Activated T-helper 1 cell treated with anti-CD3 and anti-CD28 coated beads, Interleukin-12 subunit alpha, Interleukin-12 subunit beta, Interleukin-2, Interleukin-4 antibody, amounts not matched to agents 30 ng/mL and 10 ng/mL and 1 ng/mL, durations not matched to agents 14 hours and 24 hours and 36 hours (primary cell): ENCODE measurements at regions not wholly inside any gene's neighbourhood (a gene's known extent, or its start where the extent isn't known, plus 50 kb on each side); places are given as distances from the start of the nearest gene placed in this dataset.
A peak's percentile ranks its signal among the peaks of the same experiment; 100 is the strongest.

Experiments used
- DNase-seq: peaks from one replicate; pipeline ENCODE4 v3.0.0; 2021; ENCODE audit warnings: low spot score
- H3K27ac Mint-ChIP-seq: one replicate; pipeline ENCODE4 v1.8.0; 2021; ENCODE audit warnings: mild to moderate bottlenecking, mixed read lengths
- H3K27me3 Mint-ChIP-seq: one replicate; pipeline ENCODE4 v1.8.0; 2022; ENCODE audit warnings: mild to moderate bottlenecking, moderate library complexity, mixed read lengths; ENCODE audit not compliant: insufficient read depth
- H3K36me3 Mint-ChIP-seq: one replicate; pipeline ENCODE4 v1.8.0; 2021; ENCODE audit warnings: low read depth, mixed read lengths
- H3K4me1 Mint-ChIP-seq: one replicate; pipeline ENCODE4 v1.8.0; 2021; ENCODE audit warnings: low read depth, mixed read lengths
- H3K4me3 Mint-ChIP-seq: one replicate; pipeline ENCODE4 v1.8.0; 2021; ENCODE audit warnings: mild to moderate bottlenecking, moderate library complexity, mixed read lengths
- H3K9me3 Mint-ChIP-seq: one replicate; pipeline ENCODE4 v1.8.0; 2021; ENCODE audit warnings: mixed read lengths
- intact Hi-C: fragments of 100-400 bp; cut with micrococcal nuclease; formaldehyde crosslinking; loops from one replicate; pipeline ENCODE4 v1.15.1; 2024

- no peak overlapping the region for H3K4me3 Mint-ChIP-seq
- H3K36me3 Mint-ChIP-seq: no peaks in the 10 kb centered on the region
- H3K9me3 Mint-ChIP-seq: no peaks in the 10 kb centered on the region
- DNase-seq: no peak
- H3K27ac Mint-ChIP-seq: peak overlapping the region; percentile 5
- no peaks in the 10 kb centered on the region for H3K27me3 Mint-ChIP-seq
- intact Hi-C loops: loop anchor here (1.0 to 2.0 kb wide), 4 partner anchors 10 to 223 kb away; no protein-coding TSS in a partner anchor
- H3K4me1 Mint-ChIP-seq: peaks cover 59% of the 10 kb centered on the region
These were observed 150.7 kb upstream of the RASA1 start for GRCh38 chr5:87116825-87117512.

DNA sequence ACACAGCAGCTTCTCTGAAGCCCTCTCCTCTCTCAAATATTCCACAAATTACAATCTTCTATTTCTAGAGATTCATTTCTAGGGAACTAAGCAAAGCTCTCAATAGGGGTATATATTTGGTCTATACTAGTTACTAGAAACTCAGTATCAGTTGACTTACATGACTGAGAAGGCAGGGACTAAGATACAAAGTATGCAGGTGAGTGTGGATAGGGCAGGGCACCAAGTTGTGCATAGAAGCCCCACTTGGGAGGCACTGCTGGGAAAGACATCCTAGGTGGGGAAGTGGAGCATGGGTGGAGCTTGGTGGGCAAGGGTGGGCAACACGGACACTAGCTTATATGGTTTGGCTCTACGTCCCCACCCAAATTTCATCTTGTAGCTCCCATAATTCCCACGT is 148.1 kb upstream of the RASA1 start:
- Mint-ChIP-seq H3K4me1 (peaks cover 60% of the 10 kb centered on the region), H3K4me3 (no peak overlapping the region), H3K27ac (peak overlapping the region; percentile 11), H3K36me3 (no peaks in the 10 kb centered on the region), H3K9me3 (no peaks in the 10 kb centered on the region), H3K27me3 (no peaks in the 10 kb centered on the region)
- intact Hi-C loops: no loop called here
- no peak for DNase-seq

DNA sequence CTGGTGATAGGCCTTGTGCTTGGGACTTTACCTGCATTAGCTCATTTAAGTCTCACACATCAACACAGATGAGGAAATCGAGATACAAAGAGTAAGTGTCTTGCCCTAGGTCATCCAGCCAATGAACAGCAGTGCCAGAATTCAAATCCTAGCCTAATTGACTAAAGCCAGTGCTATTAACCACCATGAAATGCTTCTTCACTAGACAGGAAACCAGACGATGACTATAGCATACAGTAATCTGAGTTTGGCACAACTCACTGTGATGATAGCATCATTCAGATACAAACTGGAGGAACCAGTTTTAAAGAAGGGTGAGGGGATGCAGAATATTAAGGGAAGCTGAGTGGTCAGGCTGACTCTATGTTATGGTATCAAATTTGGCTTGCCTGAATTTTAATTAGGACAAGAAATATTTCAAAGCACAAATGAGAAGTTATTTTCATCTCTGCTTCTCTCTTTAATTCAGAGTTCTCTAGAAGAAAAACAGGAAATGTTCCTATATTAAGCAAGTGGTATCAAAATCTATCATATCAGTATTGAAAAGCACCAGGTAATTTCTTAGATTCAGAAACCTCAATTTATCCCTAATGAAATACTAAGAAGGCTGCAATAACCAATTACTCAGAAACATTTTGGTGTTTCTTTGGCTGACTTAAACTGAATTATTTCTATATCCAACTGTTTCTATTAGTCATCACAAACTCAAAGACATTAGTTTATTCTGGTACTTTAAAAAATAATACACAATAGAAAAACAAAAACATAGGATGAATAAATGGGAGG is 147.0 kb upstream of the RASA1 start:
- Mint-ChIP-seq H3K27ac (peak overlapping the region; percentile 69), H3K27me3 (no peaks in the 10 kb centered on the region), H3K4me3 (peak overlapping the region; percentile 27), H3K4me1 (peaks cover 60% of the 10 kb centered on the region), H3K9me3 (no peaks in the 10 kb centered on the region), H3K36me3 (no peaks in the 10 kb centered on the region)
- no peak for DNase-seq
- intact Hi-C loops: loop anchor here (1.0 to 5.0 kb wide), 6 partner anchors 39 to 503 kb away; partner anchors contain the start of genes CCNH, COX7C and RASA1

GRCh38 chr5:87121304-87122150 is 146.2 kb upstream of the RASA1 start:
- Mint-ChIP-seq H3K9me3 (no peaks in the 10 kb centered on the region), H3K4me1 (peaks cover 59% of the 10 kb centered on the region), H3K4me3 (peak overlapping the region; percentile 40), H3K36me3 (no peaks in the 10 kb centered on the region), H3K27me3 (no peaks in the 10 kb centered on the region), H3K27ac (peak overlapping the region; percentile 73)
- intact Hi-C loops: loop anchor here (1.0 to 5.0 kb wide), 6 partner anchors 40 to 504 kb away; partner anchors contain the start of genes CCNH, COX7C and RASA1
- DNase-seq: peak; percentile 17

DNA sequence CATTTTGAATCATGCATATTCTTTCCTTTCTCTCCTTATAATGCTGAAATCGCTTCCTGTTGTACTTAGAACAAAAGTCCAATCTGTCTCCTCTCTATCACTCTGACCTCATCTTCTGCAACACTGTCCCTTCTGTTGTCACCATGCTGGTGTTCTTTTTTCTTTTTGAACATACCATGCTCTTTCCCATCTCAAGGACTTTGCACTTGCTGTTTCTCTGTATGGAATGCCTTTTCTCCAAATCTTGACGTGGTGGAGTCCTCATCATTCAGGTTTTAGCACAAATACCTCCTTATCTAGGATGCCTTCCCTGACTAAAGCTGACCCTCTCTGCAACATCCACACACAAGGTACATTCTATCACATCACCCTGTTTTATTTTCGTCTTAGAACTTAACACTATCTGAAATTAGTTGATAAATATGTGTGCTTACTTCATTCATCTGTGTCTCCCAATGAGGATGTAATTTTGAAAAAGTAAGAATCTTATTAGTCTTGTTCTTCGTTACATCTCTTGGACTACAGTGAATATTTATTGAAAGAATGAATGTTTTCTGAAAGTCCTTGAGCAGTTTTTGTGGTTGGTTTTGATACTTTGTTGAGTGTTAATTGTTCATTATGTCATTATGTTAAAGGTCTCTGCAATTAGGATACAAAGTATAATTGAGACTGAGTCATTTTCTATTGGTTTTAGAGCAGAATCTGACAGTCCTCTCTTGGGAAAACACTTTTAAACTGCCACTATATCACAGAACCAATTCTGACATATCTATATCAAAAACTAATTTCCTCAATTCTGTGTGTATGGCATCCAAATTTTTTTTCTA is 145.3 kb upstream of the RASA1 start:
- Mint-ChIP-seq H3K9me3 (no peaks in the 10 kb centered on the region), H3K4me3 (peak overlapping the region; percentile 40), H3K27ac (peak overlapping the region; percentile 73), H3K27me3 (no peaks in the 10 kb centered on the region), H3K36me3 (no peaks in the 10 kb centered on the region), H3K4me1 (peaks cover 57% of the 10 kb centered on the region)
- DNase-seq: no peak
- intact Hi-C loops: loop anchor here (5.0 kb wide), 1 partner anchor 160 kb away; no protein-coding TSS in a partner anchor

DNA sequence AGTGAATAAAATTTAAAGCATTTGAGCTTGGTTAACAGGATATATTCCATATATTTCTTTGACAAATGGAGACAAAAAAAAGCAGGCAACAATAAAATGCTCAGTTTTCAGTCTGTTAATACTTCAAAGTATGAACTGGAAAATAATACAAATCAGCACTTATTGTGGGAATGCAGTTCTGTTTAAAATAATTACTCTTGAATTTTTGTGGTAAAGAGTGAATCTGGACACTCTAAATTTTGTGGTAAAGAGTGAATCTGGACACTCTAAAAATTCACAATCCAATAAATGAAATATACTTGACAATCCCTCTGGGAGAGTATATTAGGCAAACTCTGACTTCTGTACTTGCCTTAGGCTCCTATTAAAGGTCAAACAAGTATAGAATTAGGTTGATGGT is 141.9 kb upstream of the RASA1 start:
- no peaks in the 10 kb centered on the region for H3K27me3 Mint-ChIP-seq
- no peaks in the 10 kb centered on the region for H3K9me3 Mint-ChIP-seq
- DNase-seq: no peak
- H3K27ac Mint-ChIP-seq: no peak overlapping the region
- no peak overlapping the region for H3K4me3 Mint-ChIP-seq
- H3K4me1 Mint-ChIP-seq: peaks cover 48% of the 10 kb centered on the region
- intact Hi-C loops: no loop called here
- no peaks in the 10 kb centered on the region for H3K36me3 Mint-ChIP-seq

GRCh38 chr5:87126869-87127268 is 140.8 kb upstream of the RASA1 start:
- no peak for DNase-seq
- H3K27me3 Mint-ChIP-seq: no peaks in the 10 kb centered on the region
- H3K9me3 Mint-ChIP-seq: no peaks in the 10 kb centered on the region
- H3K4me3 Mint-ChIP-seq: no peak overlapping the region
- no peak overlapping the region for H3K27ac Mint-ChIP-seq
- intact Hi-C loops: loop anchor here (1.0 kb wide), 1 partner anchor 10 kb away; no protein-coding TSS in a partner anchor
- peaks cover 37% of the 10 kb centered on the region for H3K4me1 Mint-ChIP-seq
- H3K36me3 Mint-ChIP-seq: no peaks in the 10 kb centered on the region

DNA sequence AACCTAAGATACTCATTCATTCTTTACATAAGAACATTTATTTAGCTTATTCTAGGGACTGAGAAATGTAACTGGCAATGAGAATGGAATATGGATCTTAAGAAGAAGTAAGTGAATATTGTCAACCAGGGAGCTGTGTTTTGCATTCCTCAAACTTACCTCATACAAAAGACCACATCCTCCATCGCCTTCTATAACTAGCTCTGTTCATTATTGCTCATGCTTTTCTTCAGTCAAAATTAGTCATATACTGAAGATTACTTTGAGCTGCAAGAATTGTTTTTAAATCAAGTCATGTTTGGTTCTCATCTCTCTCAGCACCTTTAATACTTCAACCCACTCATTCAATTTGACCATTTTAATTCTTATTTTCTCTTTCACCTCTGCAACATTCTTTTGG is 140.3 kb upstream of the RASA1 start:
- no peak for DNase-seq
- peak overlapping the region; percentile 1 for H3K4me3 Mint-ChIP-seq
- no peaks in the 10 kb centered on the region for H3K27me3 Mint-ChIP-seq
- H3K36me3 Mint-ChIP-seq: no peaks in the 10 kb centered on the region
- H3K4me1 Mint-ChIP-seq: peaks cover 32% of the 10 kb centered on the region
- H3K9me3 Mint-ChIP-seq: no peaks in the 10 kb centered on the region
- no peak overlapping the region for H3K27ac Mint-ChIP-seq
- intact Hi-C loops: loop anchor here (1.0 kb wide), 1 partner anchor 10 kb away; no protein-coding TSS in a partner anchor

- intact Hi-C loops: loop anchor here (1.0 kb wide), 1 partner anchor 11 kb away; no protein-coding TSS in a partner anchor
These were observed 139.6 kb upstream of the RASA1 start for GRCh38 chr5:87127956-87128687.

DNA sequence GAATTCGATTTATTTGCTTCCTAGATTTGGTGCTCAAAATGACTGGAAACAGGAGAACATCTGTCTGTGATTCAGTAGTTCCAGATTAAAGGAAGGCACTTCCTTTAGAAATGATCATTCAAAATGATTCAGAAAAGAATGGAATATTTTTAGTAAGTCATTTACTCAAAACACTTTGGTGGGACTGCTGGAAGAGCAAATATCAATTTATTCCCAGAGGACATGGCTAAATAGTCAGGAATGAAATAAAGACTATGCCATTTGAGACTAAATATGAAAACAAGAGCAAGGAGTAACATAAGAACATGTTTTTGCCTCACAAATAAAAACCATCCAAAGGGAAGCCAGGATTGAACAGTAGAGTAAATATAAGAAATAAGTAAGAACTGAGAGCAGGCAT is 138.6 kb upstream of the RASA1 start:
- no peak for DNase-seq
- Mint-ChIP-seq H3K4me1 (peaks cover 22% of the 10 kb centered on the region), H3K27ac (no peak overlapping the region), H3K27me3 (no peaks in the 10 kb centered on the region), H3K36me3 (no peaks in the 10 kb centered on the region), H3K9me3 (no peaks in the 10 kb centered on the region), H3K4me3 (no peak overlapping the region)
- intact Hi-C loops: no loop called here

More at GRCh38 chr5:87127956-87128687, 139.6 kb upstream of the RASA1 start:
- Mint-ChIP-seq H3K27me3 (no peaks in the 10 kb centered on the region), H3K9me3 (no peaks in the 10 kb centered on the region), H3K4me1 (peaks cover 25% of the 10 kb centered on the region), H3K27ac (no peak overlapping the region), H3K4me3 (no peak overlapping the region), H3K36me3 (no peaks in the 10 kb centered on the region)
- DNase-seq: no peak

GRCh38 chr5:87132696-87133095 is 135.0 kb upstream of the RASA1 start:
- H3K27ac Mint-ChIP-seq: no peak overlapping the region
- H3K4me1 Mint-ChIP-seq: peaks cover 12% of the 10 kb centered on the region
- intact Hi-C loops: no loop called here
- H3K36me3 Mint-ChIP-seq: no peaks in the 10 kb centered on the region
- DNase-seq: no peak
- H3K9me3 Mint-ChIP-seq: peaks cover 5% of the 10 kb centered on the region
- H3K27me3 Mint-ChIP-seq: peaks cover under 1% of the 10 kb centered on the region
- no peak overlapping the region for H3K4me3 Mint-ChIP-seq
